H9 (cell line): ENCODE measurements at regions not wholly inside any gene's neighbourhood (a gene's known extent, or its start where the extent isn't known, plus 50 kb on each side); places are given as distances from the start of the nearest gene placed in this dataset.

Experiments
- DNase-seq: peaks from one replicate; pipeline ENCODE4 v3.0.0-alpha.2; 2017
- H2AFZ ChIP-seq: one replicate; pipeline ENCODE4 v1.6.1; 2013; ENCODE audit warnings: mild to moderate bottlenecking, low read length, control low read depth, moderate library complexity
- H2AK5ac ChIP-seq: 2 replicates; pipeline ENCODE4 v1.6.1; 2013; ENCODE audit warnings: low read length, control low read depth, mixed read lengths; ENCODE audit not compliant: insufficient read length
- H2BK120ac ChIP-seq: one replicate; pipeline ENCODE4 v1.6.1; 2013; ENCODE audit warnings: low read depth, mild to moderate bottlenecking, low read length, control low read depth, inconsistent platforms; ENCODE audit not compliant: poor library complexity, severe bottlenecking
- H2BK12ac ChIP-seq: 2 replicates; pipeline ENCODE4 v1.6.1; 2013; ENCODE audit warnings: low read length, control low read depth, mixed read lengths, low read depth; ENCODE audit not compliant: insufficient read length
- H2BK15ac ChIP-seq: 2 replicates; pipeline ENCODE4 v1.6.1; 2013; ENCODE audit warnings: low read depth, low read length, control low read depth
- H2BK20ac ChIP-seq: one replicate; pipeline ENCODE4 v1.6.1; 2013; ENCODE audit warnings: low read depth, mild to moderate bottlenecking, low read length, control low read depth, inconsistent platforms; ENCODE audit not compliant: poor library complexity, severe bottlenecking
- H2BK5ac ChIP-seq: 2 replicates; pipeline ENCODE4 v1.6.1; 2013; ENCODE audit warnings: low read length, control low read depth, mixed read lengths; ENCODE audit not compliant: insufficient read length
- H3K14ac ChIP-seq: 2 replicates; pipeline ENCODE4 v1.6.1; 2013; ENCODE audit warnings: low read length, control low read depth; ENCODE audit not compliant: insufficient read depth
- H3K18ac ChIP-seq: 2 replicates; pipeline ENCODE4 v1.6.1; 2013; ENCODE audit warnings: low read depth, mild to moderate bottlenecking, mixed read lengths, low read length, control low read depth; ENCODE audit not compliant: insufficient read length
- H3K23ac ChIP-seq: 2 replicates; pipeline ENCODE4 v1.6.1; 2013; ENCODE audit warnings: low read length, control low read depth, mixed read lengths, low read depth; ENCODE audit not compliant: insufficient read length
- H3K23me2 ChIP-seq: 2 replicates; pipeline ENCODE4 v1.6.1; 2013; ENCODE audit warnings: low read depth, mild to moderate bottlenecking, mixed read lengths, low read length, control low read depth; ENCODE audit not compliant: insufficient read length, poor library complexity, severe bottlenecking
- H3K27ac ChIP-seq: 2 replicates; pipeline ENCODE4 v1.5.1; 2013; ENCODE audit warnings: low read length, control low read depth, mixed read lengths, low read depth; ENCODE audit not compliant: insufficient read length
- H3K27me3 ChIP-seq: 2 replicates; pipeline ENCODE4 v1.6.1; 2013; ENCODE audit warnings: low read length, control low read depth, inconsistent platforms; ENCODE audit not compliant: insufficient read depth
- H3K4ac ChIP-seq: 2 replicates; pipeline ENCODE4 v1.6.1; 2013; ENCODE audit warnings: low read depth, mild to moderate bottlenecking, control low read depth, inconsistent platforms, low read length, moderate library complexity
- H3K4me1 ChIP-seq: 2 replicates; pipeline ENCODE4 v1.6.1; 2013; ENCODE audit warnings: low read length, control low read depth, inconsistent platforms; ENCODE audit not compliant: insufficient read depth
- H3K4me2 ChIP-seq: 2 replicates; pipeline ENCODE4 v1.6.1; 2013; ENCODE audit warnings: low read length, control low read depth, mixed read lengths; ENCODE audit not compliant: insufficient read length, insufficient read depth
- H3K56ac ChIP-seq: 2 replicates; pipeline ENCODE4 v1.6.1; 2013; ENCODE audit warnings: low read depth, mild to moderate bottlenecking, mixed read lengths, low read length, control low read depth; ENCODE audit not compliant: insufficient read length
- H3K79me1 ChIP-seq: 2 replicates; pipeline ENCODE4 v1.6.1; 2013; ENCODE audit warnings: low read depth, mild to moderate bottlenecking, moderate library complexity, low read length, control low read depth, inconsistent platforms; ENCODE audit not compliant: insufficient read depth, poor library complexity, severe bottlenecking
- H3K79me2 ChIP-seq: 2 replicates; pipeline ENCODE4 v1.6.1; 2013; ENCODE audit warnings: low read length, control low read depth, inconsistent platforms; ENCODE audit not compliant: insufficient read depth
- H3K9ac ChIP-seq: 2 replicates; pipeline ENCODE4 v1.6.1; 2013; ENCODE audit warnings: low read length, control low read depth, mixed read lengths; ENCODE audit not compliant: insufficient read length; ENCODE audit errors: extremely low read depth
- H3K9me3 ChIP-seq: one replicate; pipeline ENCODE4 v1.6.1; 2013; ENCODE audit warnings: low read depth, low read length, inconsistent platforms; ENCODE audit not compliant: control insufficient read depth
- H3T11ph ChIP-seq: one replicate; pipeline ENCODE4 v1.6.1; 2013; ENCODE audit warnings: mild to moderate bottlenecking, low read length, control low read depth, inconsistent platforms
- H4K20me1 ChIP-seq: one replicate; pipeline ENCODE4 v1.6.1; 2013; ENCODE audit not compliant: control insufficient read depth, insufficient read length, insufficient read depth
- H4K5ac ChIP-seq: 2 replicates; pipeline ENCODE4 v1.6.1; 2013; ENCODE audit warnings: low read depth, mild to moderate bottlenecking, mixed read lengths, low read length, control low read depth; ENCODE audit not compliant: insufficient read length
- H4K8ac ChIP-seq: replicated peaks from 2 replicates; pipeline ENCODE4 v1.6.1; 2013; ENCODE audit warnings: low read length, control low read depth, mixed read lengths, low read depth; ENCODE audit not compliant: insufficient read length
- H4K91ac ChIP-seq: 2 replicates; pipeline ENCODE4 v1.6.1; 2013; ENCODE audit warnings: low read depth, mild to moderate bottlenecking, moderate library complexity, mixed read lengths, low read length, control low read depth; ENCODE audit not compliant: insufficient read length
- H3K27ac Mint-ChIP-seq, 3 experiments: 2 replicates in 2 of 3; 3 replicates in 1 of 3; pipeline ENCODE4 v1.8.0; 2020 to 2021; ENCODE audit warnings: mixed read lengths in 3 of 3, mild to moderate bottlenecking in 1 of 3, moderate library complexity in 1 of 3
- H3K27me3 Mint-ChIP-seq: 2 replicates; pipeline ENCODE4 v1.8.0; 2021; ENCODE audit warnings: low read depth, mild to moderate bottlenecking, moderate library complexity, mixed read lengths
- H3K36me3 Mint-ChIP-seq, 3 experiments: 2 replicates in 2 of 3; 3 replicates in 1 of 3; pipeline ENCODE4 v1.8.0; 2020 to 2021; ENCODE audit warnings: low read depth in 3 of 3, mixed read lengths in 3 of 3; ENCODE audit not compliant: insufficient read depth in 1 of 3
- H3K4me1 Mint-ChIP-seq, 2 experiments: 2 replicates each; pipeline ENCODE4 v1.8.0; 2020; ENCODE audit warnings: mixed read lengths in 2 of 2
- H3K4me3 Mint-ChIP-seq, 2 experiments: 2 replicates in 1 of 2; 3 replicates in 1 of 2; pipeline ENCODE4 v1.8.0; 2020 to 2021; ENCODE audit warnings: mild to moderate bottlenecking in 2 of 2, mixed read lengths in 2 of 2, moderate library complexity in 1 of 2
- H3K9me3 Mint-ChIP-seq, 2 experiments: 2 replicates in 1 of 2; 3 replicates in 1 of 2; pipeline ENCODE4 v1.8.0; 2020; ENCODE audit warnings: mild to moderate bottlenecking in 2 of 2, mixed read lengths in 2 of 2, moderate library complexity in 1 of 2
- CTCF ChIP-seq: fragments of 200-600 bp; sonication (generic); conservative IDR thresholded peaks from 3 replicates; pipeline ENCODE4 v1.8.0; 2021; ENCODE audit warnings: antibody characterized with exemption, mild to moderate bottlenecking
- WGBS: extraction: QIAGEN DNeasy Blood & Tissue Kit; methylation state at CpG from one replicate; pipeline ENCODE4 v1.1.7; 2013; ENCODE audit warnings: missing lambda C conversion rate, low lambda C conversion rate, mixed read lengths; ENCODE audit not compliant: insufficient read length; ENCODE audit errors: extremely low coverage; 5-methylcytosine and 5-hydroxymethylcytosine counted together

GRCh38 chr3:66606868-66607267 lies 106.0 kb upstream of the LRIG1 start:
- no peak for TF ChIP-seq CTCF
- H3K4me2 ChIP-seq = no peak overlapping the region
- Mint-ChIP-seq H3K27ac (no peak overlapping the region; a peak in 1 of 7 replicates), H3K4me3 (no peak overlapping the region), H3K27me3 (no peaks in the 10 kb centered on the region), H3K4me1 (peaks cover 34 to 35% of the 10 kb centered on the region in 2 experiments), H3K9me3 (peaks cover 0 to 2% of the 10 kb centered on the region in 2 experiments; a peak in 2 of 5 replicates), H3K36me3 (no peaks in the 10 kb centered on the region)
- H2BK12ac ChIP-seq = no peak overlapping the region
- no peak overlapping the region for H2BK5ac ChIP-seq
- no peak overlapping the region for H2BK20ac ChIP-seq
- H3K4ac ChIP-seq = no peak overlapping the region
- H3K18ac ChIP-seq = no peak overlapping the region
- H3K79me2 ChIP-seq = no peaks in the 10 kb centered on the region
- no CpG with 5 or more reads among the region's 1 CpG for WGBS
- H4K5ac ChIP-seq = no peak overlapping the region
- no peak overlapping the region for H2BK120ac ChIP-seq
- H3K56ac ChIP-seq = no peak overlapping the region
- H3K23ac ChIP-seq = no peak overlapping the region
- no peak overlapping the region for H3K27ac ChIP-seq
- no peak overlapping the region for H3T11ph ChIP-seq
- no peak overlapping the region for H2BK15ac ChIP-seq
- no peak overlapping the region for H2AK5ac ChIP-seq
- H3K14ac ChIP-seq = no peak overlapping the region
- no peaks in the 10 kb centered on the region for H3K27me3 ChIP-seq
- H3K4me1 ChIP-seq = peaks cover 15% of the 10 kb centered on the region
- no peak overlapping the region for H4K8ac ChIP-seq
- DNase-seq = no peak
- no peaks in the 10 kb centered on the region for H3K79me1 ChIP-seq
- H2AFZ ChIP-seq = no peak overlapping the region
- no peaks in the 10 kb centered on the region for H3K23me2 ChIP-seq
- H3K9me3 ChIP-seq = no peaks in the 10 kb centered on the region
- H4K91ac ChIP-seq = no peak overlapping the region
- H3K9ac ChIP-seq = no peak overlapping the region
- no peaks in the 10 kb centered on the region for H4K20me1 ChIP-seq
